ENCODE measurements at regions not wholly inside any gene's neighbourhood (a gene's known extent, or its start where the extent isn't known, plus 50 kb on each side); places are given as distances from the start of the nearest gene placed in this dataset.

DNA sequence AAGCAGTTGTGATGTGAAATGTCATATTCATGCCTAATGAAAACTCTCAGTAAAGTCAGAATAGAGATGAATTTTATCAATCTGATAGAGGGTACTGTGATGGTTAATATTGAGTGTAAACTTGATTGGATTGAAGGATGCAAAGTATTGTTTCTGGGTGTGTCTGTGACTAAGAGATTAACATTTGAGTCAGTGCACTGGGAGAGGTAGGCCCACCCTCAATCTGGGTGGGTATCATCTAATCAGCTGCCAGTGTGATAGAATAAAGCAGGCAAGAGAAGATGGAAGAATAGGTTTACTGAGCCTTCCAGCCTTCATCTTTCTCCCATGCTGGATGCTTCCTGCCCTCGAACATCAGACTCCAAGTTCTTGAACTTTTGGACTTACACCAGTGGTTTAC is 124.3 kb downstream of the CENPW start:
- TF ChIP-seq POLR2AphosphoS5 (IDR thresholded peaks at IDR 0.05; ENCODE audit: low read depth, low read length) (no peak), TAF1 (IDR thresholded peaks at IDR 0.05; ENCODE audit: borderline replicate concordance, low read depth, low read length) (no peak)
